ENCODE measurements at regions not wholly inside any gene's neighbourhood (a gene's known extent, or its start where the extent isn't known, plus 50 kb on each side); places are given as distances from the start of the nearest gene placed in this dataset.

GRCh38 chr11:23730307-23730998 lies 766.4 kb upstream of the LUZP2 start:
- no peak overlapping the region for H3K27ac ChIP-seq (ENCODE audit: low read length)
- WGBS (ENCODE audit: insufficient coverage, low lambda C conversion rate), result no CpG with 5 or more reads among the region's 43 CpGs
- peaks cover 8% of the 10 kb centered on the region for H3K4me1 ChIP-seq (ENCODE audit: control insufficient read depth, insufficient read depth, low read length)
- H3K27me3 ChIP-seq (ENCODE audit: control insufficient read depth, insufficient read depth, low read length), result no peaks in the 10 kb centered on the region
- no peak overlapping the region for H3K4me3 ChIP-seq (ENCODE audit: low read length)
- H3K9me3 ChIP-seq (ENCODE audit: control insufficient read depth, low read depth, low read length), result peaks cover 7% of the 10 kb centered on the region
- DNase-seq, result no peak
- H3K36me3 ChIP-seq (ENCODE audit: control insufficient read depth, insufficient read depth, low read length), result no peaks in the 10 kb centered on the region

GRCh38 chr11:23732026-23732425 lies 764.8 kb upstream of the LUZP2 start:
- DNase-seq, result peak; percentile 44 to 74
- Histone ChIP-seq H3K27me3 (ENCODE audit: control insufficient read depth, insufficient read depth, low read length) (no peaks in the 10 kb centered on the region), H3K4me1 (ENCODE audit: control insufficient read depth, insufficient read depth, low read length) (peaks cover 8% of the 10 kb centered on the region), H3K36me3 (ENCODE audit: control insufficient read depth, insufficient read depth, low read length) (no peaks in the 10 kb centered on the region), H3K4me3 (ENCODE audit: low read length) (no peak overlapping the region), H3K9me3 (ENCODE audit: control insufficient read depth, low read depth, low read length) (peaks cover 7% of the 10 kb centered on the region), H3K27ac (ENCODE audit: low read length) (no peak overlapping the region)
- no CpG with 5 or more reads among the region's 7 CpGs for WGBS (ENCODE audit: insufficient coverage, low lambda C conversion rate)

GRCh38 chr11:23746896-23747295 lies 750.0 kb upstream of the LUZP2 start:
- no peaks in the 10 kb centered on the region for H3K27me3 ChIP-seq (ENCODE audit: control insufficient read depth, insufficient read depth, low read length)
- no peaks in the 10 kb centered on the region for H3K36me3 ChIP-seq (ENCODE audit: control insufficient read depth, insufficient read depth, low read length)
- no peak for DNase-seq
- H3K4me1 ChIP-seq (ENCODE audit: control insufficient read depth, insufficient read depth, low read length), result no peaks in the 10 kb centered on the region
- H3K9me3 ChIP-seq (ENCODE audit: control insufficient read depth, low read depth, low read length), result no peaks in the 10 kb centered on the region
- H3K27ac ChIP-seq (ENCODE audit: low read length), result no peak overlapping the region
- H3K4me3 ChIP-seq (ENCODE audit: low read length), result no peak overlapping the region
- WGBS (ENCODE audit: insufficient coverage, low lambda C conversion rate), result no CpG with 5 or more reads among the region's 1 CpG

GRCh38 chr11:23749762-23750430 lies 747.0 kb upstream of the LUZP2 start:
- Histone ChIP-seq H3K9me3 (ENCODE audit: control insufficient read depth, low read depth, low read length) (no peaks in the 10 kb centered on the region), H3K4me1 (ENCODE audit: control insufficient read depth, insufficient read depth, low read length) (no peaks in the 10 kb centered on the region), H3K36me3 (ENCODE audit: control insufficient read depth, insufficient read depth, low read length) (no peaks in the 10 kb centered on the region), H3K4me3 (ENCODE audit: low read length) (no peak overlapping the region), H3K27me3 (ENCODE audit: control insufficient read depth, insufficient read depth, low read length) (no peaks in the 10 kb centered on the region), H3K27ac (ENCODE audit: low read length) (no peak overlapping the region)
- no peak for DNase-seq
- WGBS (ENCODE audit: insufficient coverage, low lambda C conversion rate), result 67% methylated on average over 1 of the region's 2 CpGs

DNA sequence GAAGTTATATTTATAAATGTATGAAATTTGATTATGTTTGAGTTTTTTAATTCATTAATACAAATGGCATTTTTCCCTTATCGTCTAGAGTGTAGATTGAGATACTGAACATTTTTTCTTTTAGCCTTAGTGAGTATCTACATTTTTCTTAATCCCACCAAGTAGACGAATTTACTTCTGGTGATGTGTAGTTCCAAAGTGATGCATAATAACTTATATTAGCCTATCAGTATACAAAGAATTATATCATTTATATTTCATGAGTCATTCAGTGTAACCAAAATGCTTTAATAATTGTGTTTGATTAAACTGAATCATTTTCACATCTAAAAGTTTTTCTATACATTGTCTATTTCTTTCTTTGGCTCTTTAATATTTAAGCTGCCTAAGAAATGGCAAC lies 745.6 kb upstream of the LUZP2 start:
- Histone ChIP-seq H3K4me3 (ENCODE audit: low read length) (no peak overlapping the region), H3K9me3 (ENCODE audit: control insufficient read depth, low read depth, low read length) (no peaks in the 10 kb centered on the region), H3K27me3 (ENCODE audit: control insufficient read depth, insufficient read depth, low read length) (no peaks in the 10 kb centered on the region), H3K4me1 (ENCODE audit: control insufficient read depth, insufficient read depth, low read length) (no peaks in the 10 kb centered on the region), H3K36me3 (ENCODE audit: control insufficient read depth, insufficient read depth, low read length) (no peaks in the 10 kb centered on the region), H3K27ac (ENCODE audit: low read length) (no peak overlapping the region)
- DNase-seq, result no peak
- 100% methylated on average over 1 of the region's 2 CpGs for whole genome bisulfite sequencing (ENCODE audit: insufficient coverage, low lambda C conversion rate)

DNA sequence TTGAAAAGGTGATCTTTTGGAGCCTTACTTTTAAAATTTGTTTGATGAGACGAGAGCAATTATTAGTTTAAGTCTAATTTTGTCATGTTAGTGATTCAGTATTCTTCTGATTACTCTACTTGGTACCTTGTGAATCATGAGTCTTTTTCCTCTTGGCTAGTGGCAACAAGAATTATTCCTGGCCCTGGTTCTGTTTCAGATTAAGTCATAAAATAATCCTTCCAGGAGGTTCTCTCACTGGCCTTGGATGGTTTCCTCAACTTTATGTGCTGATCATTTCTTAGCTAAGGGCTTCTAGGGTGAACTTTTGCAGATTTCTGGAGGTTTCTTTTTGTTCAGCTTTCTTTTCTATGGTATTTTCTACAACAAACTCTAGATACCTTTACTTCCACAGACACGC lies 741.8 kb upstream of the LUZP2 start:
- H3K4me3 ChIP-seq (ENCODE audit: low read length), result no peak overlapping the region
- H3K4me1 ChIP-seq (ENCODE audit: control insufficient read depth, insufficient read depth, low read length), result peaks cover 4% of the 10 kb centered on the region
- no peaks in the 10 kb centered on the region for H3K36me3 ChIP-seq (ENCODE audit: control insufficient read depth, insufficient read depth, low read length)
- peaks cover 2% of the 10 kb centered on the region for H3K9me3 ChIP-seq (ENCODE audit: control insufficient read depth, low read depth, low read length)
- no peak overlapping the region for H3K27ac ChIP-seq (ENCODE audit: low read length)
- WGBS (ENCODE audit: insufficient coverage, low lambda C conversion rate), result 100% methylated on average over 2 of the region's 2 CpGs
- H3K27me3 ChIP-seq (ENCODE audit: control insufficient read depth, insufficient read depth, low read length), result no peaks in the 10 kb centered on the region
- DNase-seq, result no peak

DNA sequence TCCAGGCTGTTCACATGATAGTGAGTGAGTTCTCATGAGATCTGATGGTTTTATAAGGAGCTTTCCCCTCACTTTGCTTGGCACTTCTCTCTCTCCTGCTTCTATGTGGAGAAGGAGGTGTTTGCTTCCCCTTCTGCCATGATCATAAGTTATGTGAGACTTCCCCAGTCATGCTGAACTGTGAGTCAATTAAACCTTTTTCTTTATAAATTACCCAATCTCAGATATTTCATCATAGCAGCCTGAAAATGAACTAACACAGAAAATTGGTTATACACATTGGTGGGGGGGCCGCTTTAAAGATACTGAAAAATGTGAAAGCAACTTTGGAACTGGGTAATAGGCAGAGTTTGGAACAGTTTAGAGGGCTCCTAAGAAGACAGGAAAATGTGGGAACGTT lies 741.1 kb upstream of the LUZP2 start:
- WGBS (ENCODE audit: insufficient coverage, low lambda C conversion rate), result 100% methylated on average over 2 of the region's 2 CpGs
- Histone ChIP-seq H3K36me3 (ENCODE audit: control insufficient read depth, insufficient read depth, low read length) (no peaks in the 10 kb centered on the region), H3K27ac (ENCODE audit: low read length) (no peak overlapping the region), H3K4me3 (ENCODE audit: low read length) (no peak overlapping the region), H3K4me1 (ENCODE audit: control insufficient read depth, insufficient read depth, low read length) (peaks cover 4% of the 10 kb centered on the region), H3K9me3 (ENCODE audit: control insufficient read depth, low read depth, low read length) (peaks cover 2% of the 10 kb centered on the region), H3K27me3 (ENCODE audit: control insufficient read depth, insufficient read depth, low read length) (no peaks in the 10 kb centered on the region)
- DNase-seq, result no peak

GRCh38 chr11:23759489-23759888 lies 737.4 kb upstream of the LUZP2 start:
- H3K4me3 ChIP-seq (ENCODE audit: low read length), result no peak overlapping the region
- no peak overlapping the region for H3K27ac ChIP-seq (ENCODE audit: low read length)
- no CpG with 5 or more reads among the region's 2 CpGs for WGBS (ENCODE audit: insufficient coverage, low lambda C conversion rate)
- H3K4me1 ChIP-seq (ENCODE audit: control insufficient read depth, insufficient read depth, low read length), result peaks cover 4% of the 10 kb centered on the region
- no peaks in the 10 kb centered on the region for H3K36me3 ChIP-seq (ENCODE audit: control insufficient read depth, insufficient read depth, low read length)
- DNase-seq, result no peak
- H3K27me3 ChIP-seq (ENCODE audit: control insufficient read depth, insufficient read depth, low read length), result no peaks in the 10 kb centered on the region
- peaks cover 2% of the 10 kb centered on the region for H3K9me3 ChIP-seq (ENCODE audit: control insufficient read depth, low read depth, low read length)

- H3K9me3 ChIP-seq (ENCODE audit: control insufficient read depth, low read depth, low read length), result no peaks in the 10 kb centered on the region
- no peak for DNase-seq
- no peaks in the 10 kb centered on the region for H3K4me1 ChIP-seq (ENCODE audit: control insufficient read depth, insufficient read depth, low read length)
- no peak overlapping the region for H3K27ac ChIP-seq (ENCODE audit: low read length)
- H3K36me3 ChIP-seq (ENCODE audit: control insufficient read depth, insufficient read depth, low read length), result no peaks in the 10 kb centered on the region
- 80% methylated on average over 1 of the region's 2 CpGs for WGBS (ENCODE audit: insufficient coverage, low lambda C conversion rate)
- H3K27me3 ChIP-seq (ENCODE audit: control insufficient read depth, insufficient read depth, low read length), result no peaks in the 10 kb centered on the region
- no peak overlapping the region for H3K4me3 ChIP-seq (ENCODE audit: low read length)
These were observed 732.6 kb upstream of the LUZP2 start for GRCh38 chr11:23764286-23764685.

DNA sequence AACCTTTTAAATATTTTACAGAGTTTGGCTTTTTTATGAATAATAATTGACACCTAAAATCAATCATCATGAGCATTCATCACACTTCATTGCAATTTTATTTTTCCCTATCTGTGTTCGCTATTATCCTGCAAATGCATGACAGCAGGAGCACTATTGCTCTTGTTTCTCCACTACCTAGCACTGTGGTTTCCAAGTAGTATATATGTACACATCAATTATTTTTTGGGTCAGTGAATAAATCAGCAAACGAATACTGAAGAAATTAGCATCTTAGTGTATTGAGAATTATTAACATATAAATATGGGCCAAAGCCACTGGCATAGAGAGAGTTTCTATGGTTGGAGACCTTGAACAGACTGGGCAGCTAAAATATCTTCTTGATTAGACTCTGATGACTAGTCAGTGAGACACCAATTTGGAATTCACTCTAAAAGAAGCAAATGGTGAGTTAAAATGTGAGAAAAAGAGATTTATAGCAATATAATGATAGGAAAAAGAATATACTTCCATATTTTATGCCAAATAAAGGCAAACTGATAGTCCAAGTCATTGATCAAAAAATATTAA lies 731.1 kb upstream of the LUZP2 start:
- Histone ChIP-seq H3K4me1 (ENCODE audit: control insufficient read depth, insufficient read depth, low read length) (no peaks in the 10 kb centered on the region), H3K27ac (ENCODE audit: low read length) (no peak overlapping the region), H3K36me3 (ENCODE audit: control insufficient read depth, insufficient read depth, low read length) (no peaks in the 10 kb centered on the region), H3K4me3 (ENCODE audit: low read length) (no peak overlapping the region), H3K27me3 (ENCODE audit: control insufficient read depth, insufficient read depth, low read length) (no peaks in the 10 kb centered on the region), H3K9me3 (ENCODE audit: control insufficient read depth, low read depth, low read length) (no peaks in the 10 kb centered on the region)
- no peak for DNase-seq
- no CpG with 5 or more reads among the region's 2 CpGs for WGBS (ENCODE audit: insufficient coverage, low lambda C conversion rate)
